Thymus (tissue), 11 donors: ENCODE measurements at regions not wholly inside any gene's neighbourhood (a gene's known extent, or its start where the extent isn't known, plus 50 kb on each side); places are given as distances from the start of the nearest gene placed in this dataset.
"Not testable (repeated sequence)": the region's sequence is repeated elsewhere in the genome, so short reads cannot be mapped to it uniquely, and the experiment has no call there.

ENCODE experiments used
- DNase-seq, 9 donors: peaks; one replicate each; pipeline ENCODE4 v3.0.0-alpha.2; 2013; ENCODE audit warnings: low spot score in 9 of 9, low read depth in 6 of 9, missing footprints in 1 of 9
- H3K27ac ChIP-seq, 2 donors: one replicate each; pipeline ENCODE4 v1.5.1; 2013; ENCODE audit warnings: control low read depth in 1 of 2, low read depth in 1 of 2, low read length in 1 of 2, mild to moderate bottlenecking in 1 of 2, moderate library complexity in 1 of 2
- H3K27me3 ChIP-seq, 2 donors: one replicate each; pipeline ENCODE4 v1.5.1; 2013; ENCODE audit warnings: low read length in 1 of 2; ENCODE audit not compliant: control insufficient read depth in 2 of 2, insufficient read depth in 1 of 2
- H3K36me3 ChIP-seq, 2 donors: one replicate each; pipeline ENCODE4 v1.5.1; 2013; ENCODE audit warnings: low read length in 1 of 2, mild to moderate bottlenecking in 1 of 2, moderate library complexity in 1 of 2; ENCODE audit not compliant: control insufficient read depth in 2 of 2, insufficient read depth in 2 of 2
- H3K4me1 ChIP-seq, 2 donors: one replicate each; pipeline ENCODE4 v1.5.1; 2013; ENCODE audit warnings: low read length in 2 of 2; ENCODE audit not compliant: control insufficient read depth in 2 of 2, insufficient read depth in 2 of 2
- H3K4me3 ChIP-seq, 2 donors: one replicate each; pipeline ENCODE4 v1.5.1; 2013; ENCODE audit warnings: low read length in 2 of 2, control low read depth in 1 of 2, mild to moderate bottlenecking in 1 of 2
- H3K9me3 ChIP-seq, 2 donors: one replicate each; pipeline ENCODE4 v1.5.1; 2013; ENCODE audit warnings: low read length in 1 of 2, mild to moderate bottlenecking in 1 of 2; ENCODE audit not compliant: control insufficient read depth in 2 of 2, insufficient read depth in 1 of 2
- WGBS: extraction: QIAGEN DNeasy Blood & Tissue Kit; methylation state at CpG from one replicate; pipeline ENCODE4 v1.1.7; 2013; 5-methylcytosine and 5-hydroxymethylcytosine counted together
- donor health status: healthy.

- DNase-seq: no peak
- no peak overlapping the region for H3K4me3 ChIP-seq
- no peaks in the 10 kb centered on the region for H3K4me1 ChIP-seq
- 89% methylated on average over 4 of the region's 4 CpGs for WGBS
- no peaks in the 10 kb centered on the region for H3K27me3 ChIP-seq
- H3K9me3 ChIP-seq: no peaks in the 10 kb centered on the region
- no peaks in the 10 kb centered on the region for H3K36me3 ChIP-seq
- no peak overlapping the region for H3K27ac ChIP-seq
Observed at GRCh38 chr12:73112035-73112816, 840.1 kb downstream of the TRHDE start.

GRCh38 chr12:73124480-73124879 is 852.3 kb downstream of the TRHDE start:
- no peak for DNase-seq
- H3K4me1 ChIP-seq: no peaks in the 10 kb centered on the region
- H3K9me3 ChIP-seq: no peaks in the 10 kb centered on the region
- no peaks in the 10 kb centered on the region for H3K36me3 ChIP-seq
- no peaks in the 10 kb centered on the region for H3K27me3 ChIP-seq
- WGBS: 68% methylated on average over 4 of the region's 4 CpGs
- no peak overlapping the region for H3K4me3 ChIP-seq
- no peak overlapping the region for H3K27ac ChIP-seq

- no peak overlapping the region for H3K4me3 ChIP-seq
- H3K9me3 ChIP-seq: no peaks in the 10 kb centered on the region
- H3K36me3 ChIP-seq: no peaks in the 10 kb centered on the region
- no peaks in the 10 kb centered on the region for H3K4me1 ChIP-seq
- no peaks in the 10 kb centered on the region for H3K27me3 ChIP-seq
- no peak for DNase-seq
- no peak overlapping the region for H3K27ac ChIP-seq
Observed at GRCh38 chr12:73125148-73125547, 853.0 kb downstream of the TRHDE start.

GRCh38 chr12:73136386-73136785 is 864.2 kb downstream of the TRHDE start:
- H3K9me3 ChIP-seq: no peaks in the 10 kb centered on the region
- no peaks in the 10 kb centered on the region for H3K27me3 ChIP-seq
- no peak overlapping the region for H3K27ac ChIP-seq
- 33% methylated on average over 5 of the region's 5 CpGs for WGBS
- no peak for DNase-seq
- H3K4me3 ChIP-seq: no peak overlapping the region
- H3K36me3 ChIP-seq: no peaks in the 10 kb centered on the region
- no peaks in the 10 kb centered on the region for H3K4me1 ChIP-seq

DNA sequence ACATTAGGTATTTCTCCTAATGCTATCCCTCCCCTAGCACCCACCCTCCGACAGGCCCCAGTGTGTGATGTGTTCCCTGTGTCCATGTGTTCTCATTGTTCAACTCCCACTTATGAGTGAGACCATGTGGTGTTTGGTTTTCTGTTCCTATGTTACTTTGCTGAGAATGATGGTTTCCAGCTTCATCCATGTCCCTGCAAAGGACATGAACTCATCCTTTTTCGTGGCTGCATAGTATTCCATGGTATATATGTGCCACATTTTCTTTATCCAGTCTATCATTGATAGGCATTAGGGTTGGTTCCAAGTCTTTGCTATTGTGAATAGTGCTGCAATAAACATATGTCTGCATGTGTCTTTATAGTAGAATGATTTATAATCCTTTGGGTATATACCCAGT is 867.5 kb downstream of the TRHDE start:
- H3K27me3 ChIP-seq, DNase-seq, H3K27ac ChIP-seq, H3K4me3 ChIP-seq, H3K9me3 ChIP-seq, H3K4me1 ChIP-seq, H3K36me3 ChIP-seq: not testable (repeated sequence)
- WGBS: 89% methylated on average over 2 of the region's 2 CpGs

DNA sequence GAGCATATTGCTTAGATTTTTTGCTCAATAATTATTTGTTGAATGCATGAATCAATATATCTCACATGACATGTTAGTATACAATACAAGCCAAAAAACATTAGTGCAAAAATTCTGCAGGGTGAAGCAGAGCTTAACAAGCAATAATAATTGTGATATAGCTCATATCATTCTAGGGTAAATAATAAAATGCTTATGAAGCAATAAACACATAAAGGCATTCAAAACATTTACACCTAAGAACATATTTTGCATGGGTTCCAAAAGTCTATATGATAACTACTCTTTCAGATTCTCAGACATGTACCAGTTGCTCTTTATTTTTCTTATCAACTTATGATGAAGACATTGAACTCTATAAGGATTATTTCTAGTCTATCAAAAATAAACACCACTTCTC is 886.2 kb downstream of the TRHDE start:
- no peaks in the 10 kb centered on the region for H3K27me3 ChIP-seq
- no peak for DNase-seq
- no peaks in the 10 kb centered on the region for H3K9me3 ChIP-seq
- no peaks in the 10 kb centered on the region for H3K36me3 ChIP-seq
- H3K4me1 ChIP-seq: no peaks in the 10 kb centered on the region
- H3K4me3 ChIP-seq: no peak overlapping the region
- no peak overlapping the region for H3K27ac ChIP-seq

GRCh38 chr12:73159954-73160353 is 887.8 kb downstream of the TRHDE start:
- Histone ChIP-seq H3K4me1 (no peaks in the 10 kb centered on the region), H3K4me3 (no peak overlapping the region), H3K27ac (no peak overlapping the region), H3K27me3 (no peaks in the 10 kb centered on the region), H3K36me3 (no peaks in the 10 kb centered on the region), H3K9me3 (no peaks in the 10 kb centered on the region)
- no peak for DNase-seq

DNA sequence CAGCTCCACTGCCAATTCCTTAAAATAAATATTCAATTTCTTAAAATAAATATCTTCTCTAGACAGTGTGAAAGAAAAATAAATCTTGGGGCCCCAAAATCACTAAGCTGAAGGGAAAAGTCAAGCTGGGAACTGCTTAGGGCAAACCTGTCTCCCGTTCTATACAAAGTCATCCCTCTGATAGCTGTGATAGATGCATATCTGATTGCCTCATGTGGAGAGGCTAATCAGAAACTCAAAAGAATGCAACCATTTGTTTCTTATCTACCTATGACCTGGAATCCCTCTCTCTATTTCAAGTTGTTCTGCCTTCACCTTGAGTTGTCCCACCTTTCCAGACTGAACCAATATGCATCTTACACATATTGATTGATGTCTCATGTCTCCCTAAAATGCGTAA is 889.8 kb downstream of the TRHDE start:
- no peak for DNase-seq
- H3K27me3 ChIP-seq: no peaks in the 10 kb centered on the region
- H3K36me3 ChIP-seq: no peaks in the 10 kb centered on the region
- H3K4me3 ChIP-seq: no peak overlapping the region
- H3K27ac ChIP-seq: no peak overlapping the region
- no peaks in the 10 kb centered on the region for H3K9me3 ChIP-seq
- WGBS: 79% methylated on average over 2 of the region's 2 CpGs
- H3K4me1 ChIP-seq: no peaks in the 10 kb centered on the region

GRCh38 chr12:73180734-73181133 is 908.6 kb downstream of the TRHDE start:
- no peaks in the 10 kb centered on the region for H3K27me3 ChIP-seq
- WGBS: 68% methylated on average over 3 of the region's 3 CpGs
- H3K4me1 ChIP-seq: no peaks in the 10 kb centered on the region
- no peak overlapping the region for H3K27ac ChIP-seq
- DNase-seq: no peak
- H3K4me3 ChIP-seq: no peak overlapping the region
- H3K9me3 ChIP-seq: peaks cover 2 to 12% of the 10 kb centered on the region in 2 donors
- no peaks in the 10 kb centered on the region for H3K36me3 ChIP-seq

GRCh38 chr12:73181244-73181643 is 909.1 kb downstream of the TRHDE start:
- Histone ChIP-seq H3K36me3 (no peaks in the 10 kb centered on the region), H3K9me3 (peaks cover 2 to 12% of the 10 kb centered on the region in 2 donors), H3K27ac (no peak overlapping the region), H3K4me1 (no peaks in the 10 kb centered on the region), H3K27me3 (no peaks in the 10 kb centered on the region), H3K4me3 (no peak overlapping the region)
- WGBS: 61% methylated on average over 7 of the region's 7 CpGs
- DNase-seq: no peak
